ENCODE measurements at regions not wholly inside any gene's neighbourhood (a gene's known extent, or its start where the extent isn't known, plus 50 kb on each side); places are given as distances from the start of the nearest gene placed in this dataset.

DNA sequence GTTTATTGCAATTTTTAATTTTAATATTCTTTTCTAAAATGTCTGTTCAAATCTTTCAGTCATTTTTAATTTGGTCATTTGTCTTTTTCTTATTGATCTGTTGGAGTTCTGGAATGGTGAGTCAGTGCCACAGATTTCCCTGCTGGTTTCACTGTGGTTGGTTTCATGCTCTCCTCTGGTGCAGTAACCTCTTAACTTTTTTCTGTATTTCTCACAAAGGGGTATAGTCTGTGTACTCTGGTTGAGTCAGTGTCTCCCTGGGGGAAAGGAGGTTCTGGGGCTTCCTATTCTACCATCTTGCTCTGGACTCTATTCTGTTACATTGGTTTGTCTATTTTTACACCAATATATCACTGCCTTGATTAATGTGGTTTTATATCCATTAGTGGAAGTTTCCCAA, 178.8 kb downstream of the CSNK1G3 start:
- no peak overlapping the region for H3K4me3 ChIP-seq (ENCODE audit: low read depth, low read length)
- TF ChIP-seq, protein P1, sequence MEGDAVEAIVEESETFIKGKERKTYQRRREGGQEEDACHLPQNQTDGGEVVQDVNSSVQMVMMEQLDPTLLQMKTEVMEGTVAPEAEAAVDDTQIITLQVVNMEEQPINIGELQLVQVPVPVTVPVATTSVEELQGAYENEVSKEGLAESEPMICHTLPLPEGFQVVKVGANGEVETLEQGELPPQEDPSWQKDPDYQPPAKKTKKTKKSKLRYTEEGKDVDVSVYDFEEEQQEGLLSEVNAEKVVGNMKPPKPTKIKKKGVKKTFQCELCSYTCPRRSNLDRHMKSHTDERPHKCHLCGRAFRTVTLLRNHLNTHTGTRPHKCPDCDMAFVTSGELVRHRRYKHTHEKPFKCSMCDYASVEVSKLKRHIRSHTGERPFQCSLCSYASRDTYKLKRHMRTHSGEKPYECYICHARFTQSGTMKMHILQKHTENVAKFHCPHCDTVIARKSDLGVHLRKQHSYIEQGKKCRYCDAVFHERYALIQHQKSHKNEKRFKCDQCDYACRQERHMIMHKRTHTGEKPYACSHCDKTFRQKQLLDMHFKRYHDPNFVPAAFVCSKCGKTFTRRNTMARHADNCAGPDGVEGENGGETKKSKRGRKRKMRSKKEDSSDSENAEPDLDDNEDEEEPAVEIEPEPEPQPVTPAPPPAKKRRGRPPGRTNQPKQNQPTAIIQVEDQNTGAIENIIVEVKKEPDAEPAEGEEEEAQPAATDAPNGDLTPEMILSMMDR (IDR thresholded peaks at IDR 0.05; ENCODE audit: low read depth, low read length, missing control alignments) = no peak
- in situ Hi-C loops (cut with HindIII; ENCODE audit: low sequenced_read_pairs) = no loop called here
- no peak for DNase-seq (ENCODE audit: low read depth)

DNA sequence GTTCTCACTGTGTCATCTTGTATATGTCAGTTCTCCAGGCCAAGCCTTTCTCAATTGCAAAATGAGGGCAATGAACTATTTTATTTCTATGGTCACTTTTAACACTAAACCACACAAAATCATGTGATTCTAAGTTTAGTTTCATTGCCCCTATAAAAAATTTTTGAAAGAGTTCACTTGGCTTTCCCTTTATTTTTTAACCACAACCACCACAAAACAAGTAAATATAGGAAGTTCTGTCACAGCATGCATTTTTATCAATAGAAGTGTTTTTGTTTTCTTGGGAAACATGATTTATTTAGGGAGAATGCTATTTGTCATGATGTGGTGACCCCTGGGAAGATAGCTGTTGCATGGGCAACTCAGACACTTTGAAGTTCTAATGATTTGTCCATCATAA, 169.1 kb downstream of the CSNK1G3 start:
- no peak overlapping the region for H3K4me3 ChIP-seq (ENCODE audit: low read depth, low read length)
- DNase-seq (ENCODE audit: low read depth) = peak; percentile 20
- TF ChIP-seq, protein P1 (IDR thresholded peaks at IDR 0.05; ENCODE audit: low read depth, low read length, missing control alignments) = no peak
- in situ Hi-C loops (cut with HindIII; ENCODE audit: low sequenced_read_pairs) = no loop called here

DNA sequence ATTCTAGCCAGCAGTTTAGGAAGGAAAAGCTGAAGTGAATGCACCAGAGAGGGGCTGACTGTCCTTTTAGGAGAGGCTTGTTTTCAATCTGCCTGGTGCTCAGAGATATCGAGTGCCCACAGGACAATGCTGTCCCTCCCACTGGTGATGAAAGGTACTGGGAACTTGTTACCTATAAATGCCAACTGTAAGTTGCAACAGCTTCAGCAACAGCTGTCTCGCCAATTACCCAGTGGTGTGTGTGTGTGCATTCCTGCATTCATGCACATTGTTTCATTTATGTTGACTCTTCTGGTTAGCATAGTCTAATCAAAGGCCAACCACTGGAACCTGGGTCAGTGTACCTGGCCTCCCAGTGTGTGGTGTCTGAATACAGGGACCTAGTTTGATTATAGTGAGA, 161.1 kb downstream of the CSNK1G3 start:
- TF ChIP-seq, protein P1 (IDR thresholded peaks at IDR 0.05; ENCODE audit: low read depth, low read length, missing control alignments) = no peak
- no peak for DNase-seq (ENCODE audit: low read depth)
- H3K4me3 ChIP-seq (ENCODE audit: low read depth, low read length) = no peak overlapping the region
- in situ Hi-C loops (cut with HindIII; ENCODE audit: low sequenced_read_pairs) = no loop called here

DNA sequence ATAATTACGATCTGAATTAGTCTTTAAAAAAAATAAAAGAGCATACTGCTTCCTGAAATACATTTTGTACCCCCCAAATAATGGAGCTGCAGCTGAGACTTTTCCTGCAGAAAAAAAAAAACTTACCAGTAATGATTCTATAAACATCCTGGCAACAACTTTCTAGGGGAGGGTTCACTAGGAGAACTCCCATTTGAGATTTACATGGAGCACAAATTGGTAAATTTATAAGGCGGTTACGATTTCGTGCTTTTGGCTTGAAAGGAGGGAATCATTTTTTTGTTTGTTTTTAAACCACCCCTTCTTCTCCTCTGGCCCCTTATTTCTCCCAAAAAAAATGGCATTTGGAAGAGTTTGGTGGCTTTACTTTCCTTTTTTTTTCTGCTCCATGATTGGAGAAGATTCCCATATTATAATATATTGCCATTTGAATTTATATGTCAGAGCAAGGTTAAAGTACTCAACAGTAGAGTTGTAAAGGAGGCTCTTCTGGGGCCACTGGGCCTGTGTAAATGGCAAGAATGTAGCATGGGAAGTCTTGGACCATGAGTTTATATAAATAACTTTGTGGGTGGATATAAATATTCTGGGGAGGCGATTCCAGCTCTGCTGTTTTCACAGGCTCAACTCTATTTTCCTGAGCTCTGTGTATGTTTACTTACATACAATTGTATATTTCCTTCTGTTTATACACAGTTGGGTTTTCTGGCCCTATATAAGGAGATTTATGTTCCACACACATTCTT, 159.9 kb downstream of the CSNK1G3 start:
- TF ChIP-seq, protein P1 (IDR thresholded peaks at IDR 0.05; ENCODE audit: low read depth, low read length, missing control alignments) = no peak
- in situ Hi-C loops (cut with HindIII; ENCODE audit: low sequenced_read_pairs) = no loop called here
- H3K4me3 ChIP-seq (ENCODE audit: low read depth, low read length) = no peak overlapping the region
- DNase-seq (ENCODE audit: low read depth) = no peak

DNA sequence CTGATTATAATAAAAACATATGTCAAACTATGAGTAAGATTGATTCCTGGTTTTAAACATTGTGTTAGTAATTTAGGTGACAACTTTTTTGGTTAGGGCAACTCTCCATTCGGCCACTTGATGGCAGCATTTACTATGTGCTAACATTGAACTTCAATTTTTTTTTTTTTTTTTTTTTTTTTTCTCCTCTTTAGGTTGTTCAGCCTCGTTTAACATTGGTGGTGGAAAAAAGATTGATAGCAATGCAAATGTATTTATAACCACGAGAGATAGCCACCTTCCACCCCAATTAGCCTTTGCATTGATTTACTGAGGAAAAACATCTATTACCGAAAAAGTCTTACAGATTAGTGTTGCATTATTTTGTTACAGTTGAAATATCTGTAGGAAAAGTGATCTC, 159.1 kb downstream of the CSNK1G3 start:
- TF ChIP-seq, protein P1 (IDR thresholded peaks at IDR 0.05; ENCODE audit: low read depth, low read length, missing control alignments) = peak; percentile 77
- peak; percentile 41 for DNase-seq (ENCODE audit: low read depth)
- in situ Hi-C loops (cut with HindIII; ENCODE audit: low sequenced_read_pairs) = no loop called here
- no peak overlapping the region for H3K4me3 ChIP-seq (ENCODE audit: low read depth, low read length)
